Fibroblast of pulmonary artery (primary cell): ENCODE measurements at regions not wholly inside any gene's neighbourhood (a gene's known extent, or its start where the extent isn't known, plus 50 kb on each side); places are given as distances from the start of the nearest gene placed in this dataset.

ENCODE experiments used
- DNase-seq: peaks from one replicate; pipeline ENCODE4 v3.0.0-alpha.2; 2010; ENCODE audit warnings: low read depth
- H3K4me3 ChIP-seq: replicated peaks from 2 replicates; pipeline ENCODE4 v1.5.1; 2011; ENCODE audit warnings: low read depth, mild to moderate bottlenecking, control low read depth, low read length, moderate library complexity
- TF ChIP-seq, protein P1 (sequence below): IDR thresholded peaks from 2 replicates; pipeline ENCODE4 v1.5.1; 2011; ENCODE audit warnings: mild to moderate bottlenecking, control low read depth, low read length, inconsistent platforms; ENCODE audit errors: missing control alignments

DNA sequence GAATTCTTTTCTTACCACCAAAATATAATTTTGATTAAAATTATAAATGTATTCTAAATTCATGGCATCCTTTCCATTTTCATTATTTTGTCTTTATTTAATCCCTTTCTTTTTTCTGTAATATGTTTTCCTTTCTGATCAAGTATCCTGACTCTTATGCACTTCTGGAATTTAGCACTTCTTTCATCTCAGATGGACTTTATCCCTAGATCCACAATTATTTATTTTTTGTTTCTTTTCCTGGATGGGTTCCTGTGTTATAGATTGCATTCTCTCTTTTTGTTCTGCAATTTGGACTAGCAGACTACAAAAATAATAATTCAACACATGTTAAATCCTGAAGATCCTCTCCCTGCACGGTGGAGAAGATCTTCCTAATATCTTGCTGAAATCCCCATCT, 76.9 kb upstream of the CDIN1 start:
- no peak overlapping the region for H3K4me3 ChIP-seq
- no peak for DNase-seq
- TF ChIP-seq, protein P1, sequence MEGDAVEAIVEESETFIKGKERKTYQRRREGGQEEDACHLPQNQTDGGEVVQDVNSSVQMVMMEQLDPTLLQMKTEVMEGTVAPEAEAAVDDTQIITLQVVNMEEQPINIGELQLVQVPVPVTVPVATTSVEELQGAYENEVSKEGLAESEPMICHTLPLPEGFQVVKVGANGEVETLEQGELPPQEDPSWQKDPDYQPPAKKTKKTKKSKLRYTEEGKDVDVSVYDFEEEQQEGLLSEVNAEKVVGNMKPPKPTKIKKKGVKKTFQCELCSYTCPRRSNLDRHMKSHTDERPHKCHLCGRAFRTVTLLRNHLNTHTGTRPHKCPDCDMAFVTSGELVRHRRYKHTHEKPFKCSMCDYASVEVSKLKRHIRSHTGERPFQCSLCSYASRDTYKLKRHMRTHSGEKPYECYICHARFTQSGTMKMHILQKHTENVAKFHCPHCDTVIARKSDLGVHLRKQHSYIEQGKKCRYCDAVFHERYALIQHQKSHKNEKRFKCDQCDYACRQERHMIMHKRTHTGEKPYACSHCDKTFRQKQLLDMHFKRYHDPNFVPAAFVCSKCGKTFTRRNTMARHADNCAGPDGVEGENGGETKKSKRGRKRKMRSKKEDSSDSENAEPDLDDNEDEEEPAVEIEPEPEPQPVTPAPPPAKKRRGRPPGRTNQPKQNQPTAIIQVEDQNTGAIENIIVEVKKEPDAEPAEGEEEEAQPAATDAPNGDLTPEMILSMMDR, result no peak

DNA sequence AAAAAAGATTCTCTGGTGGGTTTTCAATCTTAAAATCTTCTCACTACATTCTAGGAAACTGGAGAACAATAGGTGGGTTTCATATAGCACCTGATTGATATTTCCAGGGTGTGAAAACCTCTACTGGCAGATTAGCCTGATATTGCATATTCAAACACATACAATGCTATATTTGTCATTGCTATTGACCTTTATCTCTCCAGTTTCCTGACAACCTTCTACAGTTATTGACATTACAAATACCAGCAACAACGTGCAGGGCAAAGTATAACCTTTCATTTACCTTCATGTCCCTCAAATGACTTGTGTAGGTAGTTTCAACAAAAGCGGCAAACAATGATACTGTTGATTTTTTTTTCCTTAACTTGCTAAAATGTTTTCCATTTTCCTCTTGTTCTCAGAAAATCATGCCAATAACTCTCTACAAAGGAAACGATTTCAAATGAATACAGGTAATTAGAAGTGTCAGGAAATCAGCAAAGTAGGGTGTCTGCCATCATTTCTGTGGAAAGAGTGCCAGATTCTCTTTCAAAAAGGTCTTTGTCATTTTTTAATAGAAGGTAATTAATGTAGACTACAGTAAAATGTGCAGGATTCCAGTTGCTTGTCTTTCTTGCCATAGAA, 72.6 kb upstream of the CDIN1 start:
- no peak for DNase-seq
- H3K4me3 ChIP-seq, result no peak overlapping the region
- TF ChIP-seq, protein P1, result no peak

DNA sequence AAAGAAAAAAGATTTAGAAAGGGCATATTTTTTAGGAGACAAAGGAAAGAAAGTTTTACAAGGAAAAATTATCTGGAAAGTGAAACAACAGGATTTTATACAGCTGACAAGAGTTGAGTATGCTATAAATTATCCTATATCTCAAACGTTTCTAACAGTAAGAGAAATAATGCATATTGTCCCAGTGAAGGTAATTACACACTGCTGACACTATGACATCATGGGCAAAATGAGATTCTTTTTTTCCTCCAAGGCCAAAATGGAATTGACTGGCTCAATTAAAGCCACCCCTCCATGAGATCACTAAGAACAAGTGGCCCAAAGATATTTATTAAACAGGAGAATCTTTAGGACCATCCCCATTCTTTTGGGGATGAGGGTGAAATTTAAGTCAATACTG, 72.0 kb upstream of the CDIN1 start:
- TF ChIP-seq, protein P1, result no peak
- DNase-seq, result no peak
- H3K4me3 ChIP-seq, result no peak overlapping the region

DNA sequence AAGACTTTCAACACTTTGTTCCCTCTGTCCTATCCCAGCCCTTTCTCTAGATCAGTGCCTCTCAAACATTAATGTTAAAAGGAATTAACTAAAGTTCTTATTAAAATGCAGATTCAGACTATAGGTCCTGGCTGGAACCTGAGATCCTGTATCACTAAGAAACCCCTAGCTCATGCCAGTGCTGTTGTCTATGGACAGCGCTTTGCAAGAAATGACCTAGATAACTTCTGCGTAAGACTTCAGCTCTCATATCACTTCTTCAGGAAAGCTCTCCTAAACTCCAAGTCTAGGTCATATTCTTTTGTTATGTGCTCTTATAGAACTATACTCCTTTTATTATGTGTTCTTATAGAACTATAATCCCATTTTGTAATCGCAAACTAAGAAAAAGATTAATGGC, 67.8 kb upstream of the CDIN1 start:
- no peak for DNase-seq
- no peak overlapping the region for H3K4me3 ChIP-seq
- TF ChIP-seq, protein P1, result no peak

DNA sequence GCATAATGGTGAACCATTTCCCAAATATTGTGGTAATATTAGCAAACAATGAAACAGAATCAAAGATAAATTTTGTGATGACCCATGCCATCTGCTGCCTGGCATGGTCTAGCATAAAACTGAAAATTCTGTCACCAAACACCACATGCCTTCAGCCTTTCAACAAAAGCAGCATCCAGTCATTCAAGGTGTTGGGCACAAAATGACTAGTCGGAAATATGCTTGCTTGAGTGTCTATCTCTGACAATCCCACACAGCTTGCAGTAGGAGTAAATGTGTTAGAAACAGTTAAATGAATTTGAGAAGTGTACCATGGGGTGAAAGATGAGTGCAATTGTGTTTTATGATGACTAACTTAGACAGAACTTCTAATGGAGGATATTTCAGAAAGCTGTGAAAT, 61.7 kb upstream of the CDIN1 start:
- TF ChIP-seq, protein P1, result no peak
- no peak overlapping the region for H3K4me3 ChIP-seq
- DNase-seq, result no peak

DNA sequence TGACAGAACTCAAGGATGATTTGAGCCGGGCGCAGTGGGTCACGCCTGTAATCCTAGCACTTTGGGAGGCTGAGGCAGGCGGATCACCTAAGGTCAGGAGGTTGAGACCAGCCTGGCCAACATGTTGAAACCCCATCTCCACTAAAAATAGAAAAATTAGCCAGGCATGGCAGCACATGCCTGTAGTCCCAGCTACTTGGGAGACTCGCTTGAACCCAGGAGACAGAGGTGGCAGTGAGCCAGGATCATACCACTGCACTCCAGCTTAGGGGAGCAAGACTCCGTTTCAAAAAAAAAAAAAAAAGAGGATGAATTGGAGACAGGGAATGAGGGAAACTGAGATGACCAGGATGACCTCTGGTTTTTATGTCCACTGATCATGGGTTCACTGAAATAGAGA, 60.4 kb upstream of the CDIN1 start:
- H3K4me3 ChIP-seq, result no peak overlapping the region
- TF ChIP-seq, protein P1, result no peak
- no peak for DNase-seq

DNA sequence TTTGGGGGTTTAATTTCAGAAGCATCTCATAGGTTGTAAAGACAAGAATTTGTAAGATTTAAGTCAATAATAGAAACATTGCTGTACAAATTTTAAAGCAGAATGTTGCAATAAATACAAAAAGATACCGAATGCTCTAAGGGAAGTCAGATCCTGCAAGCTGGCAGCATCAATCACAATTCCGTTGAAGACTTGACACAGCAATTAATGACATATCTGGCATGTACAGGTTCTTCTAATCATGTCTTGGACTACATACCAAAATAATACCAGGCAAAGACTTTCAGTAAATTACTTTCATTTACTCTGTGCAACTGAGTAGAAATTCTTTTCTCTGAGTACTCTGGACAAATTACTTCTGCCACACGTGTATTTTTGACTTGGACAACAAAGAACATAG, 54.0 kb upstream of the CDIN1 start:
- H3K4me3 ChIP-seq, result no peak overlapping the region
- no peak for DNase-seq
- TF ChIP-seq, protein P1, result no peak
